ENCODE measurements at regions not wholly inside any gene's neighbourhood (a gene's known extent, or its start where the extent isn't known, plus 50 kb on each side); places are given as distances from the start of the nearest gene placed in this dataset.

DNA sequence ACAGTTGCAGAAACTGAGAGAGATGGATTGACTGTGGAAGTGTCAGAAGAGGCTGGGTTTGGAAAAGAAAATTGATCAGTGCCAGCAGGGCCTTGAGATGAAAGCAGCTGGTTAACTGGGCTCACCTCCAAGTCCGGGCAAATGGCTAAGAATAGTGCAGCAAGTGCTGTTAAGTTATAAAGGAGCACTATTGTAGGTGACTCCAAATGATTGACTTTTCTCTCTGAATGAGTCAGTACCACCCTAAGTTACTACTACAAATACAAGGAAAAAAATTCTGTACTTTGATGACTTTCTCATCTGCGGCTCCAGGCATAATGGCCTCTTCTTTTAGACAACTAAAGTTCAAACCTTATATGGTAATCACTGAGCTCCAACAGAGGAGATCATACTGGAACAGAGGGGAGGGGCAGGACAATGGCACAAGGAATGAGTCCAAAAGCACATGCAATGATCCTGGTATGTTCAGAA, 733.4 kb upstream of the INTU start:
- no peak overlapping the region for H2AFZ ChIP-seq (ENCODE audit: low read length)
- no peak overlapping the region for H3K9ac ChIP-seq (ENCODE audit: insufficient read depth, low read length)
- no peaks in the 10 kb centered on the region for H3K79me2 ChIP-seq (ENCODE audit: control insufficient read depth, insufficient read depth, low read length)
- no peaks in the 10 kb centered on the region for H3K27me3 ChIP-seq (ENCODE audit: control insufficient read depth, insufficient read depth, low read length)
- H3K9me3 ChIP-seq (ENCODE audit: control insufficient read depth, insufficient read depth, low read depth, low read length), result no peaks in the 10 kb centered on the region
- H3K36me3 ChIP-seq (ENCODE audit: control insufficient read depth, insufficient read depth, low read length), result no peaks in the 10 kb centered on the region
- TF ChIP-seq EZH2 (IDR thresholded peaks at IDR 0.05; ENCODE audit: low read length, missing control alignments), result no peak
- TF ChIP-seq, protein P1, sequence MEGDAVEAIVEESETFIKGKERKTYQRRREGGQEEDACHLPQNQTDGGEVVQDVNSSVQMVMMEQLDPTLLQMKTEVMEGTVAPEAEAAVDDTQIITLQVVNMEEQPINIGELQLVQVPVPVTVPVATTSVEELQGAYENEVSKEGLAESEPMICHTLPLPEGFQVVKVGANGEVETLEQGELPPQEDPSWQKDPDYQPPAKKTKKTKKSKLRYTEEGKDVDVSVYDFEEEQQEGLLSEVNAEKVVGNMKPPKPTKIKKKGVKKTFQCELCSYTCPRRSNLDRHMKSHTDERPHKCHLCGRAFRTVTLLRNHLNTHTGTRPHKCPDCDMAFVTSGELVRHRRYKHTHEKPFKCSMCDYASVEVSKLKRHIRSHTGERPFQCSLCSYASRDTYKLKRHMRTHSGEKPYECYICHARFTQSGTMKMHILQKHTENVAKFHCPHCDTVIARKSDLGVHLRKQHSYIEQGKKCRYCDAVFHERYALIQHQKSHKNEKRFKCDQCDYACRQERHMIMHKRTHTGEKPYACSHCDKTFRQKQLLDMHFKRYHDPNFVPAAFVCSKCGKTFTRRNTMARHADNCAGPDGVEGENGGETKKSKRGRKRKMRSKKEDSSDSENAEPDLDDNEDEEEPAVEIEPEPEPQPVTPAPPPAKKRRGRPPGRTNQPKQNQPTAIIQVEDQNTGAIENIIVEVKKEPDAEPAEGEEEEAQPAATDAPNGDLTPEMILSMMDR (conservative IDR thresholded peaks at IDR 0.05 in 1 of 2, IDR thresholded peaks at IDR 0.05 in 1 of 2; ENCODE audit: low read depth in 1 of 2, low read length in 2 of 2), result no peak
- no peak overlapping the region for H3K4me2 ChIP-seq (ENCODE audit: extremely low read depth, insufficient read depth, low read length)
- H3K4me1 ChIP-seq (ENCODE audit: control insufficient read depth, extremely low read depth, insufficient read depth, low read length), result peaks cover 6% of the 10 kb centered on the region
- H3K27ac ChIP-seq (ENCODE audit: insufficient read depth, low read length), result no peak overlapping the region
- no peak overlapping the region for H3K4me3 ChIP-seq (replicated peaks in 1 of 4; ENCODE audit: control extremely low read depth in 1 of 4, insufficient read depth in 1 of 4, low read depth in 3 of 4, low read length in 4 of 4)
- peak; percentile 95 to 97 for DNase-seq (ENCODE audit: low read depth in 2 of 2)
- no peaks in the 10 kb centered on the region for H4K20me1 ChIP-seq (ENCODE audit: control insufficient read depth, extremely low read depth, insufficient read depth, low read length)

DNA sequence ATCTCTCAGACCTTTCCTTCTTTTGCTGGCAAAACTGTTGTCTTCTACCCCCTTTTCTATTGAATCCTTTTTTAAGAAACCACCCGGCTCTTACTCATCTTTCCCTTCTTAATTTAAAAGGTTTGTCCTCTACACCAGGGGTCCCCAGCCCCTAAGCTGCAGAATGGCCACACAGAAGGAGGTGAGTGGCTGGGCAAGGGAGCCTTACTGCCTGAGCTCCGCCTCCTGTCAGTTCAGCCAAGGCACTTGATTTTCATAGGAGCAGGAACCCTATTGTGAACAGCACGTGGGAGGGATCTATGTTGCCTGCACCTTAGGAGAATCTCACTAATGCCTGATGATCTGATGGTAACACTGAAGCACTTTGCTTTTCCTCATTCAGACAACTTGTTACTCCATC, 726.3 kb upstream of the INTU start:
- H3K79me2 ChIP-seq (ENCODE audit: control insufficient read depth, insufficient read depth, low read length), result no peaks in the 10 kb centered on the region
- no peaks in the 10 kb centered on the region for H4K20me1 ChIP-seq (ENCODE audit: control insufficient read depth, extremely low read depth, insufficient read depth, low read length)
- H3K4me1 ChIP-seq (ENCODE audit: control insufficient read depth, extremely low read depth, insufficient read depth, low read length), result no peaks in the 10 kb centered on the region
- H3K9me3 ChIP-seq (ENCODE audit: control insufficient read depth, insufficient read depth, low read depth, low read length), result no peaks in the 10 kb centered on the region
- no peaks in the 10 kb centered on the region for H3K36me3 ChIP-seq (ENCODE audit: control insufficient read depth, insufficient read depth, low read length)
- no peak overlapping the region for H3K4me3 ChIP-seq (replicated peaks in 1 of 4; ENCODE audit: control extremely low read depth in 1 of 4, insufficient read depth in 1 of 4, low read depth in 3 of 4, low read length in 4 of 4)
- no peak for DNase-seq (ENCODE audit: low read depth in 2 of 2)
- no peaks in the 10 kb centered on the region for H3K27me3 ChIP-seq (ENCODE audit: control insufficient read depth, insufficient read depth, low read length)
- H2AFZ ChIP-seq (ENCODE audit: low read length), result no peak overlapping the region
- H3K27ac ChIP-seq (ENCODE audit: insufficient read depth, low read length), result no peak overlapping the region
- TF ChIP-seq, protein P1 (conservative IDR thresholded peaks at IDR 0.05 in 1 of 2, IDR thresholded peaks at IDR 0.05 in 1 of 2; ENCODE audit: low read depth in 1 of 2, low read length in 2 of 2), result no peak
- no peak for TF ChIP-seq EZH2 (IDR thresholded peaks at IDR 0.05; ENCODE audit: low read length, missing control alignments)
- H3K4me2 ChIP-seq (ENCODE audit: extremely low read depth, insufficient read depth, low read length), result no peak overlapping the region
- no peak overlapping the region for H3K9ac ChIP-seq (ENCODE audit: insufficient read depth, low read length)

DNA sequence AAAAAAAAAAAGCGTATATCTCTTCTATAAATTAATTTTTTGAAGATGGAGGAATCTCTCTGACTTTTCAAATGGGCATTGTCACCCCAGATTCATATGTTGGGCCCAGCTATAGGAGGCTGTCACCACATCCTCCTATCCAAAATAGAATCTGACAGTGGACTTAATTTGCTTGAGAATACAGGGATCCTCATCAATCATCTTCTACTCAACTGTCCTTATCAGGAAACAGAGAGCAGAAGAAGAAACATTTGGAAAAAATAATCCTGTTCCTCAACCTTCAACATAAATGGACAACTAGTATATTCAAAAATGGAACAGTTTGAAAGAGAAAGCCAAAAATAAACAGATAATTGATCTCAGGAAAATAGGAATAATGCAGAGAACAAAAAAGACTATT, 725.4 kb upstream of the INTU start:
- H2AFZ ChIP-seq (ENCODE audit: low read length), result no peak overlapping the region
- no peaks in the 10 kb centered on the region for H3K36me3 ChIP-seq (ENCODE audit: control insufficient read depth, insufficient read depth, low read length)
- no peaks in the 10 kb centered on the region for H3K9me3 ChIP-seq (ENCODE audit: control insufficient read depth, insufficient read depth, low read depth, low read length)
- no peaks in the 10 kb centered on the region for H3K4me1 ChIP-seq (ENCODE audit: control insufficient read depth, extremely low read depth, insufficient read depth, low read length)
- H4K20me1 ChIP-seq (ENCODE audit: control insufficient read depth, extremely low read depth, insufficient read depth, low read length), result no peaks in the 10 kb centered on the region
- no peaks in the 10 kb centered on the region for H3K79me2 ChIP-seq (ENCODE audit: control insufficient read depth, insufficient read depth, low read length)
- TF ChIP-seq, protein P1 (conservative IDR thresholded peaks at IDR 0.05 in 1 of 2, IDR thresholded peaks at IDR 0.05 in 1 of 2; ENCODE audit: low read depth in 1 of 2, low read length in 2 of 2), result no peak
- TF ChIP-seq EZH2 (IDR thresholded peaks at IDR 0.05; ENCODE audit: low read length, missing control alignments), result no peak
- no peak overlapping the region for H3K4me2 ChIP-seq (ENCODE audit: extremely low read depth, insufficient read depth, low read length)
- no peak overlapping the region for H3K9ac ChIP-seq (ENCODE audit: insufficient read depth, low read length)
- H3K27ac ChIP-seq (ENCODE audit: insufficient read depth, low read length), result no peak overlapping the region
- DNase-seq (ENCODE audit: low read depth in 2 of 2), result no peak
- H3K4me3 ChIP-seq (replicated peaks in 1 of 4; ENCODE audit: control extremely low read depth in 1 of 4, insufficient read depth in 1 of 4, low read depth in 3 of 4, low read length in 4 of 4), result no peak overlapping the region
- no peaks in the 10 kb centered on the region for H3K27me3 ChIP-seq (ENCODE audit: control insufficient read depth, insufficient read depth, low read length)

Data from fibroblast of lung (primary cell).